ENCODE measurements at regions not wholly inside any gene's neighbourhood (a gene's known extent, or its start where the extent isn't known, plus 50 kb on each side); places are given as distances from the start of the nearest gene placed in this dataset.

GRCh38 chr10:30765616-30766015 is 136.1 kb upstream of the LYZL2 start:
- no peak for TF ChIP-seq CTCF (IDR thresholded peaks at IDR 0.05; ENCODE audit: low read depth, low read length)
- DNase-seq (ENCODE audit: low read depth in 2 of 2): no peak
- no peak overlapping the region for H3K4me3 ChIP-seq (replicated peaks in 1 of 2; ENCODE audit: low read depth in 2 of 2, low read length in 2 of 2)

GRCh38 chr10:30765022-30765615 is 135.6 kb upstream of the LYZL2 start:
- no peak for TF ChIP-seq CTCF (IDR thresholded peaks at IDR 0.05; ENCODE audit: low read depth, low read length)
- no peak for DNase-seq (ENCODE audit: low read depth in 2 of 2)
- no peak overlapping the region for H3K4me3 ChIP-seq (replicated peaks in 1 of 2; ENCODE audit: low read depth in 2 of 2, low read length in 2 of 2)

GRCh38 chr10:30763918-30764317 is 134.4 kb upstream of the LYZL2 start:
- DNase-seq (ENCODE audit: low read depth in 2 of 2): no peak
- no peak overlapping the region for H3K4me3 ChIP-seq (replicated peaks in 1 of 2; ENCODE audit: low read depth in 2 of 2, low read length in 2 of 2)
- TF ChIP-seq CTCF (IDR thresholded peaks at IDR 0.05; ENCODE audit: low read depth, low read length): no peak

GRCh38 chr10:30762620-30763019 is 133.1 kb upstream of the LYZL2 start:
- no peak for DNase-seq (ENCODE audit: low read depth in 2 of 2)
- H3K4me3 ChIP-seq (replicated peaks in 1 of 2; ENCODE audit: low read depth in 2 of 2, low read length in 2 of 2): no peak overlapping the region
- TF ChIP-seq CTCF (IDR thresholded peaks at IDR 0.05; ENCODE audit: low read depth, low read length): no peak

- no peak for TF ChIP-seq CTCF (IDR thresholded peaks at IDR 0.05; ENCODE audit: low read depth, low read length)
- DNase-seq (ENCODE audit: low read depth in 2 of 2): peak in 1 of 2 donors; percentile 44
- H3K4me3 ChIP-seq (replicated peaks in 1 of 2; ENCODE audit: low read depth in 2 of 2, low read length in 2 of 2): no peak overlapping the region
These were observed 129.9 kb upstream of the LYZL2 start for GRCh38 chr10:30759423-30759822.

GRCh38 chr10:30758338-30758737 is 128.8 kb upstream of the LYZL2 start:
- no peak overlapping the region for H3K4me3 ChIP-seq (replicated peaks in 1 of 2; ENCODE audit: low read depth in 2 of 2, low read length in 2 of 2)
- TF ChIP-seq CTCF (IDR thresholded peaks at IDR 0.05; ENCODE audit: low read depth, low read length): no peak
- no peak for DNase-seq (ENCODE audit: low read depth in 2 of 2)

- TF ChIP-seq CTCF (IDR thresholded peaks at IDR 0.05; ENCODE audit: low read depth, low read length): no peak
- no peak overlapping the region for H3K4me3 ChIP-seq (replicated peaks in 1 of 2; ENCODE audit: low read depth in 2 of 2, low read length in 2 of 2)
- DNase-seq (ENCODE audit: low read depth in 2 of 2): no peak
These were observed 127.3 kb upstream of the LYZL2 start for GRCh38 chr10:30756896-30757295.

Measured in cardiac fibroblast (primary cell).